ENCODE measurements at regions not wholly inside any gene's neighbourhood (a gene's known extent, or its start where the extent isn't known, plus 50 kb on each side); places are given as distances from the start of the nearest gene placed in this dataset.

DNA sequence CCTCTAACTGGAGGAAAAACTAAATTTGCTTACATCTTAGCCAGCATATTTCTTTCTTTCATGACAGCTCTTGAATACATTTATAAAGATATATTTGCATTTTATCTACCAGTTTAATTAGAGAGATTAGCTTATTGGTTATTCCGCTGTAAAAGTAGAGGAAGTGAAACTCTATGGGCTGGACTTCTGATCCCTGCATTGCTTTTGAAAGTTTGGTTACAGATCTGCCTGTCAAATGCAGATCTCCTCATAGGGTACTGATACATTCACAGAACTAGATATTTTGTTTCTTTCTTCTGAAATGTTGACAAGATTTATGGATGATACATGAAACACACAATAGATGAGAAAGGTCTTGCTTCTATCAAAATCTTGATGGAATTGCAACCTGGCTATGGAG lies 581.4 kb upstream of the AADAT start:
- no peak overlapping the region for H3K27ac Mint-ChIP-seq
- H3K36me3 Mint-ChIP-seq (ENCODE audit: low read depth) = no peaks in the 10 kb centered on the region
- H3K4me3 Mint-ChIP-seq = no peak overlapping the region
- no peak for DNase-seq (ENCODE audit: low spot score)
- H3K27me3 Mint-ChIP-seq (ENCODE audit: low read depth) = no peaks in the 10 kb centered on the region
- no peaks in the 10 kb centered on the region for H3K4me1 Mint-ChIP-seq (ENCODE audit: low read depth)
- H3K9me3 Mint-ChIP-seq = peaks cover 6% of the 10 kb centered on the region

DNA sequence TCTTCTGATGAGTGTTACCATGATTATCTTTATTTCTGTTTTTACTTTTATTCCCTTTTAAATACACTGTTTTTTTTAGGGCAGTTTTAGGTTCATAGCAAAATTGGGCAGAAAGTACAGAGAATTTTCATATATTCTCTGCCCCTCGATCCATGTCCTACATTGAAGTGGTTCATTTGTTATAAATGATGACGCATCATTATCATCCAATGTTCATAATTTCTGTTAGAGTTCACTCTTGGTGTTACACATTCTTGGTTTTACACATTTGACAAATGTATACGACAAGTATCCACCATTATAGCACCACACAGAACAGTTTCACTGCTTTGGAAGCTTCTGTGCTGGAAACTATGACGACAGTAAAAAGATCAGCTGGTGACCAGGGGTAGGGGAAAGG lies 578.1 kb upstream of the AADAT start:
- H3K4me1 Mint-ChIP-seq (ENCODE audit: low read depth) = no peaks in the 10 kb centered on the region
- no peak overlapping the region for H3K4me3 Mint-ChIP-seq
- H3K27me3 Mint-ChIP-seq (ENCODE audit: low read depth) = no peaks in the 10 kb centered on the region

DNA sequence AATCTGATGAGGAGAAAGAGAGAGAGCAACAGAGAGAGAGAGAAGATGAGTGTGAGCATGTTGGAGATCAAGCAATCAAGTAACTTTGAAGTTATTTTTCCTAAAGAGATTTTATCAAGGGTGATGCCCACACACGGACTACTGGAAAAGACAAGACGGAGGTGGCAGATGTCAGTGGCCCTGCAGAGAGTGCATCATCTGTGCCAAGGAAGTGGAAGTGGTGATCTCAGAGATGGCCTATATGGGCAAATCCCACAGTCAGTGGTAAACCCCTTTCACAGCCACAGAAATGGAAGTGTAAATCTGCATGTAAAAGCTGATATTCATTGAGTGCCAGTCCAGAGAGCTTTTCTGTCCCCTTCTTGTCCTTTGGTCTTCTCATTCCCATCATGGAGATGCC lies 577.2 kb upstream of the AADAT start:
- DNase-seq (ENCODE audit: low spot score) = no peak
- H3K4me3 Mint-ChIP-seq = no peak overlapping the region
- no peaks in the 10 kb centered on the region for H3K27me3 Mint-ChIP-seq (ENCODE audit: low read depth)

More for the DNA sequence above, 578.1 kb upstream of the AADAT start:
- DNase-seq (ENCODE audit: low spot score) = no peak
- Mint-ChIP-seq H3K27ac (no peak overlapping the region), H3K36me3 (ENCODE audit: low read depth) (no peaks in the 10 kb centered on the region), H3K9me3 (no peaks in the 10 kb centered on the region)

DNA sequence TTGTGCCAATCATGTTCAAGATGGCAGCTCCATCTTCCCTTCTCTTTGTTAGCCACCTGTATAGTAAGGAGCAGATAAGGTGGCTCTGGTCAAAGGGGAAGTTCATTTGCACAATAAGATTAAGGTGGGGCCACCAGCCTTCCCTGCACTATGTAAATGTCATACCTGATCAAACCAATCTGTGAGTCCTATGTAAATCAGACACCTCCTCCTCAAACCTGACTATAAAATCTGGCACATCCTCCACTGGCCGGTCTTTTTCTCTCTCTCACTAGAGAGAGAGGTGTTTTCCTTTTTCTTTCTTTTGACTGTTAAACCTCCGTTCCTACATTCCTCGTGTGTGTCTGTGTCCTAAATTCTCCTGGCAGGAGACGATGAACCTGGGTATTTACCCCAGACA lies 572.5 kb upstream of the AADAT start:
- Mint-ChIP-seq H3K9me3 (no peaks in the 10 kb centered on the region), H3K4me1 (ENCODE audit: low read depth) (no peaks in the 10 kb centered on the region), H3K27me3 (ENCODE audit: low read depth) (no peaks in the 10 kb centered on the region), H3K36me3 (ENCODE audit: low read depth) (no peaks in the 10 kb centered on the region), H3K27ac (no peak overlapping the region), H3K4me3 (no peak overlapping the region)
- no peak for DNase-seq (ENCODE audit: low spot score)

More for the DNA sequence above, 577.2 kb upstream of the AADAT start:
- Mint-ChIP-seq H3K9me3 (no peaks in the 10 kb centered on the region), H3K4me1 (ENCODE audit: low read depth) (no peaks in the 10 kb centered on the region), H3K36me3 (ENCODE audit: low read depth) (no peaks in the 10 kb centered on the region), H3K27ac (no peak overlapping the region)

DNA sequence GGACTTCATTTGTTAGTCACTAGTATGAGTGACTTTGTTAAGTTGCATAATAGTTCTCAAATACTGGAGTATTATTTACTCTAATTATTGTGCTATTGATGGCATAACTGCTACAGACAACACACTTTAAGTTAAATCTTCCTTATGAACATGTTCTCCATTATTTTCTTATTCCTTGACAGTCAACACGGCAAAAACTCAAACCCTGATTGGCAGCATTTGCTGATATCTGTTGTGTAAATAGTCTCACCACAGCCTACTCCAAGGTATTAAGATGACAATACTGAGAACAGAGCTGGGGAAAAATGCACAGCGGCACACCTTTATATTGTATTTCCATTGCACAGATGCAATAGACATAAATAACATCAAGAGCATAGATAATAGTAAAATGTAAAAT lies 568.0 kb upstream of the AADAT start:
- no peaks in the 10 kb centered on the region for H3K27me3 Mint-ChIP-seq (ENCODE audit: low read depth)
- H3K27ac Mint-ChIP-seq = no peak overlapping the region
- no peaks in the 10 kb centered on the region for H3K36me3 Mint-ChIP-seq (ENCODE audit: low read depth)
- DNase-seq (ENCODE audit: low spot score) = no peak
- no peaks in the 10 kb centered on the region for H3K4me1 Mint-ChIP-seq (ENCODE audit: low read depth)
- no peak overlapping the region for H3K4me3 Mint-ChIP-seq
- no peaks in the 10 kb centered on the region for H3K9me3 Mint-ChIP-seq

DNA sequence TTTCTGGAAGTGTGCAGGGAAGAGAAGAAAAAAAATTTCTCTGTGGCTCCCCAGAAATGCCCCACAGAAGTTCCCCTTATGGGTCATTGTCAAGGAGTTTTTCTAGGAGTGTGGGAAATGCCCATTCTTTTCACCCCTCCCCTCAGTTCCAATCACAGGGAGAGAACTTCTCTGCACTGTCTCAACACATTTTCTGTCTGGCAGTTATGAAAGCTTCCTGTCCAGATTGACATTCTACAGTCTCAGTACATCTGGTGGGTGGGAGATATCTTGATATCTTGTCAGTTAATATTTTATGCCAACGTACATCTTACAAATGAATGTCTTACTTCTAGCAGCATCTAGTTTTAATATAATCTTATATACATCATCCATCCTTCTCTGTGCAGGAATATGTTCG lies 566.8 kb upstream of the AADAT start:
- no peak for DNase-seq (ENCODE audit: low spot score)
- Mint-ChIP-seq H3K4me3 (no peak overlapping the region), H3K27me3 (ENCODE audit: low read depth) (no peaks in the 10 kb centered on the region), H3K4me1 (ENCODE audit: low read depth) (no peaks in the 10 kb centered on the region), H3K9me3 (no peaks in the 10 kb centered on the region), H3K36me3 (ENCODE audit: low read depth) (no peaks in the 10 kb centered on the region), H3K27ac (no peak overlapping the region)

DNA sequence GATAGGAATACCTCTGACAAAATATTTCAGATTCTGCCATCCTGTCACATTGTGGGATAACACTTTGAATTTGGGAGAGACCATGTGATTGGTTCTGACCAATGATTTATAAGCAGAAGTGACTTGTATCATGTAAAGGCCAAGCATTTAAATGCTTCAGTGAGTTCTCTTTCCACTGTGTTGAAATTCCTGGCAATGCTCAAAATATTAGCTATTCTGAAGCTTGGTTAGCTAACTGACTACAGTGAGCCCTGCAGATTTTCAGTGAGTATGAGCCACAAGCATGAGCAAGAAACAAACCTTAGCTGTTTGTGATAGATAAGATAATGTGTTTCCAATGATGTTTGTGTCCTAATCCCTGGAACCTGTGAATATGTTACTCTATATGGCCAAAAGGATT lies 562.8 kb upstream of the AADAT start:
- H3K4me1 Mint-ChIP-seq (ENCODE audit: low read depth) = no peaks in the 10 kb centered on the region
- H3K36me3 Mint-ChIP-seq (ENCODE audit: low read depth) = no peaks in the 10 kb centered on the region
- no peaks in the 10 kb centered on the region for H3K27me3 Mint-ChIP-seq (ENCODE audit: low read depth)
- H3K9me3 Mint-ChIP-seq = no peaks in the 10 kb centered on the region
- H3K27ac Mint-ChIP-seq = no peak overlapping the region
- no peak for DNase-seq (ENCODE audit: low spot score)
- no peak overlapping the region for H3K4me3 Mint-ChIP-seq

DNA sequence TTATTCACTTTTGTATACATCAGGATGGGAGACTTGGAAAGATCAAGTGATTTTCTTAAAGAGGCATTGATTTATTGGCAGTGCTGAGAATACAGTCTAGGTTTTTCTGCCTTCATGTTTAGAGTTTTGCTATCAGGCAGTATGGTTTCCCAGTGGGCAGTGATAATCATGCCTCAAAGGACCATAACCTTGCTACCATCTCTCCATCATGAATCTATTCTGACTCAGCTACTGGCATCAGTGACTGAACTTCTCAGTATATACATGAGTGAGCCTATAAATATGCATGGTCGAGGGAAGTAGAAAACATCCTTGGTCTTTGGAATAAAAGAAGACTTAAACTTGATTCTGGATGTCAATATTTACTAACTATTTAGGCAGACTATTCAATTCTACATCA lies 562.0 kb upstream of the AADAT start:
- H3K27me3 Mint-ChIP-seq (ENCODE audit: low read depth) = no peaks in the 10 kb centered on the region
- H3K9me3 Mint-ChIP-seq = no peaks in the 10 kb centered on the region
- H3K4me1 Mint-ChIP-seq (ENCODE audit: low read depth) = no peaks in the 10 kb centered on the region
- no peak overlapping the region for H3K4me3 Mint-ChIP-seq
- H3K27ac Mint-ChIP-seq = no peak overlapping the region
- DNase-seq (ENCODE audit: low spot score) = no peak
- H3K36me3 Mint-ChIP-seq (ENCODE audit: low read depth) = no peaks in the 10 kb centered on the region

DNA sequence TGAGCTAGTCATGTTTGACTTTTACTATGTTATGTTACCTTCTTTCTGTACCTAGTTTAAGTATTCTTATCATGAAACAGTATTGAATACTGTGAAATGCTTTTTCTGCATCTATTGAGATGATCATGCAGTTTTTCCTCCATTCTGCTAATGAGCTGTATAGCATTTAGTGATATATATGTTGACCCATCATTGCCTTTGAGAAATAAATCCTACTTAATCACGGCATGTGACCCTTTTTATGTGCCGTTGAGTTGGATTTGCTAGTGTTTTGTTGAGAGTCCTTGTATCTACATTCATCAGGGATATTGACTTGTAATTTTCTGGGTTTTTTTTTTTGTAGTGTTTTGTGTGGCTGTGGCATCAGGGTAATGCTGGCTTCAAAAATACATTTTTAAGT lies 537.7 kb upstream of the AADAT start:
- Mint-ChIP-seq H3K36me3 (ENCODE audit: low read depth) (no peaks in the 10 kb centered on the region), H3K4me1 (ENCODE audit: low read depth) (no peaks in the 10 kb centered on the region), H3K27me3 (ENCODE audit: low read depth) (no peaks in the 10 kb centered on the region), H3K27ac (no peak overlapping the region), H3K4me3 (no peak overlapping the region), H3K9me3 (peaks cover 31% of the 10 kb centered on the region)
- DNase-seq (ENCODE audit: low spot score) = no peak

DNA sequence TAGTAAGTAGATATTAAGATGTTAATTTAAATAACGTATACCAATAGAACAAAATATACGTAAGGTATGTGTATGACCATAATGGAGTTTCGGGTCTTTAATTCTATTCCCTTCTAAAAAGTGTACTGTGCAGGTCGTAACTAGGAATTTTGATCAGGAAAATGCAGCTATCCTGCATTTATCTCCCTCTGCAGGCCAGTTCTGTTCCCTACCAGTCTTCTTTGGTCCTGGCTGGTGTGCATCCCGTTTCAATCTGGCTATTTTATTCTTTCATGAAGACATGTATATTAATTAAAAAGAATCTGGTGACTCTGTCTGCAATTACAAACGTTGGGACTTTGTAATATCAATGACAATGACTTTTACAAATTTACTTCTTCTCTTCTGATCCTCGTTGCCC lies 534.1 kb upstream of the AADAT start:
- Mint-ChIP-seq H3K4me1 (ENCODE audit: low read depth) (no peaks in the 10 kb centered on the region), H3K9me3 (peaks cover 6% of the 10 kb centered on the region), H3K36me3 (ENCODE audit: low read depth) (no peaks in the 10 kb centered on the region), H3K27me3 (ENCODE audit: low read depth) (no peaks in the 10 kb centered on the region), H3K4me3 (no peak overlapping the region), H3K27ac (no peak overlapping the region)
- DNase-seq (ENCODE audit: low spot score) = no peak

DNA sequence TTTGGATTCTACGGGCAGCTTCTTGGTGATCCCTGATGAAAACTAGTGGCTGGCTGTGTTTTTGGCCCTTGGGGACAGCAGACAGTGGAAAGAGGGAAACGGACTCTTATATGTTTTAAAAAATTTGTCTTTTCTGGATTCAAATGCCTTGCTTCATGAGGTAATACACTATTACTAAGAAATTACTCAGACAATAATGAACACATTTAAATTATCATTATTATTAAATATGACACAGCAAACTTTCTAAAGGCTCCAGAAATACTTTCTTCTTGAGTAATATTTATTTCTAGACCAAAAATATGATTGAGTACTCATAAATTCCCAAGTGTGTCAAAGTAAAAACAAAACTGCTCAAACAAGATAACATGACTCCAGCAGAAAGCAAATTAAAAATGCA lies 520.7 kb upstream of the AADAT start:
- no peak overlapping the region for H3K4me3 Mint-ChIP-seq
- H3K27me3 Mint-ChIP-seq (ENCODE audit: low read depth) = no peaks in the 10 kb centered on the region
- peaks cover 15% of the 10 kb centered on the region for H3K9me3 Mint-ChIP-seq
- H3K27ac Mint-ChIP-seq = no peak overlapping the region
- H3K4me1 Mint-ChIP-seq (ENCODE audit: low read depth) = no peaks in the 10 kb centered on the region
- DNase-seq (ENCODE audit: low spot score) = no peak
- H3K36me3 Mint-ChIP-seq (ENCODE audit: low read depth) = no peaks in the 10 kb centered on the region

DNA sequence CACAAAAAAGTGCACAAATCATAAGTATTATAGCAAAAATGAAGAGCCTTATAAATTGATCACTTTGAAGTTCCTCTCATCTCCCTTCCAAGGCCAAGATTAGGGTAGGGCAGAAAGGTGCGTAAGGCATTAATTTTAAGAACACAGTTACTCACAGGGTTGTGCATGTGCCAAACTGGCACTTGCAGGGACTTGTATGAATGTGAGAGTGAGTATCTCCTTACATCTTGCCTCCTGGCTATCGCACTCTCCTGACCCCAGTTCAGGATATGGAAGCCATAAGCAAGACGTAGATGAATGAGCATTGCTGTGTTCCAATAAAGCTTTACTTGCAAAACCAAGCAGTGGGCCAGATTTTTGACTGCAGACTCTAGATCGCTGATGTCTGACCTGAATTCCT lies 510.1 kb upstream of the AADAT start:
- Mint-ChIP-seq H3K36me3 (ENCODE audit: low read depth) (no peaks in the 10 kb centered on the region), H3K4me3 (no peak overlapping the region), H3K27me3 (ENCODE audit: low read depth) (no peaks in the 10 kb centered on the region), H3K4me1 (ENCODE audit: low read depth) (no peaks in the 10 kb centered on the region), H3K27ac (no peak overlapping the region), H3K9me3 (peaks cover 8% of the 10 kb centered on the region)
- no peak for DNase-seq (ENCODE audit: low spot score)

DNA sequence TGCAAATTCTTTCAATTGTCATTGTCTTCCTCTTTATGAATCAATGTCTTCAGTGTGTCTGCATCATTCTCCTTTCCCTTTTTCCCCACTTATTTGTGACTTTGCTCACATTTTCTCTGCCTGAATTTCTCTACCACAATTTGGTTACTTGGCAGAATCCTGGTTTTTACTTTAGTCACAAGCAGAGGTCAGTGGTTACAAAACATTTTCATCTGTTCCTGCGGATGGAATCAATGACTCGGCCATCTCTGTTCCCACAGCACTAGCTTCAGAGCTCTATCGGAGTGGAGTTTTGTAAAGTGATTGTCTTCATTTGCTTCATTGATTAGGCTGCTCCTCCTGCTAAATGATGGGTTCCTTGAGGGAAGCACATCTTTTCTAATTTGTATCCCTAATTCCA lies 501.3 kb upstream of the AADAT start:
- H3K36me3 Mint-ChIP-seq (ENCODE audit: low read depth) = no peaks in the 10 kb centered on the region
- no peak overlapping the region for H3K4me3 Mint-ChIP-seq
- H3K27ac Mint-ChIP-seq = no peak overlapping the region
- H3K27me3 Mint-ChIP-seq (ENCODE audit: low read depth) = no peaks in the 10 kb centered on the region
- H3K9me3 Mint-ChIP-seq = peaks cover 4% of the 10 kb centered on the region
- H3K4me1 Mint-ChIP-seq (ENCODE audit: low read depth) = no peaks in the 10 kb centered on the region
- DNase-seq (ENCODE audit: low spot score) = no peak

DNA sequence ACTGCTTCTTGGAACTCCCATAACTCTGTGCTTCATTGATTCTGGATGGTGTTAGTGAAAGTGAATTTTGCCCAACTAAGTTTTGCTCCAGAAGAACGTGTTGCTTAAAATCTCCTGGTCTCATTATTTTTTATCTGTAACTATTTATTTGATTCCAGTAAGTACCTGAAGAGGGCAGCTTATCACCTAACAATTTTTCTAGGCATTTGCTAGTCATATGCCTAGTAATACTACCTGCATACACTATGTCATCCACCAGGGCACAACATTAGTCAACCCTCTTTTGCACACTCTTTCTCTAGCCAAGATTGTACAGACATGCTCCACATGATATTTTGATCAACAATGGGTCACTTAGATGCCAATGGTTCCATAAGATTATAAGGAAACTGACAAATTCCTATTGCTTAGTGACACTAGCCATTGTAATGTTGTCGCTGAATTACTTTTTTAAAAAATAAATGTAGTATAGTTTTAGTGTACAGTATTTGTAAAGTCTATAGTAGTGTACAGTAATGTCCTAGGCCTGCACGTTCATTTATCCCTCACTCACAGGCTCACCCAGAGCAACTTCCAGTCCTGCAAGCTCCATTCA lies 499.9 kb upstream of the AADAT start:
- DNase-seq (ENCODE audit: low spot score) = no peak
- H3K4me3 Mint-ChIP-seq = no peak overlapping the region
- no peaks in the 10 kb centered on the region for H3K4me1 Mint-ChIP-seq (ENCODE audit: low read depth)
- H3K36me3 Mint-ChIP-seq (ENCODE audit: low read depth) = no peaks in the 10 kb centered on the region
- H3K27ac Mint-ChIP-seq = no peak overlapping the region
- no peaks in the 10 kb centered on the region for H3K9me3 Mint-ChIP-seq
- H3K27me3 Mint-ChIP-seq (ENCODE audit: low read depth) = no peaks in the 10 kb centered on the region

DNA sequence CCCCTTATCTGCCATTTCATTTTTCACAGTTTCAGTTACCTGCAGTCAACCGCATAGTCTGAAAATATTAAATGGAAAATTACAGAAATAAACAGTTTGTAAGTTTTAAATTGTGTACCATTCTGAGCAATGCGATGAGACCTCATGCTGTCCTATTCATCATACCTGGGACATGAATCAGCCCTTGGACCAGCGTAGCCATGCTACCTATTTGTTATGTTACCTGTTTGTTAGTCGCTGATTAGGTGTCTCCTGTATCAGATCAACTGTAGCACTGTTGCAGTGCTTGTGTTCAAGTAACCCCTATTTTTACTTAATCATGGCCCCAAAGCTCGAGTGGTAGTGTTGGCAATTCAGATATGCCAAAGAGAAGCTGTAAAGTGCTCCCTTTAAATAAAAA lies 492.2 kb upstream of the AADAT start:
- Mint-ChIP-seq H3K27me3 (ENCODE audit: low read depth) (no peaks in the 10 kb centered on the region), H3K4me3 (no peak overlapping the region)

More for the DNA sequence above, 492.2 kb upstream of the AADAT start:
- Mint-ChIP-seq H3K4me1 (ENCODE audit: low read depth) (no peaks in the 10 kb centered on the region), H3K36me3 (ENCODE audit: low read depth) (no peaks in the 10 kb centered on the region), H3K27ac (no peak overlapping the region), H3K9me3 (peaks cover 13% of the 10 kb centered on the region)
- no peak for DNase-seq (ENCODE audit: low spot score)
